Prostate gland (tissue), 2 donors: ENCODE measurements at regions not wholly inside any gene's neighbourhood (a gene's known extent, or its start where the extent isn't known, plus 50 kb on each side); places are given as distances from the start of the nearest gene placed in this dataset.

ENCODE experiments used
- CTCF ChIP-seq, 4 experiments: fragments of 200-600 bp in 2 of 4; fragments of 450-650 bp in 2 of 4; sonication (generic) in 2 of 4; IDR thresholded peaks; 1 replicate in 3 of 4; 2 replicates in 1 of 4; pipeline ENCODE4 v1.5.1; 2016 to 2019; ENCODE audit warnings: antibody characterized with exemption in 4 of 4, mild to moderate bottlenecking in 2 of 4, moderate library complexity in 2 of 4
- POLR2A ChIP-seq: fragments of 450-650 bp; IDR thresholded peaks from one replicate; pipeline ENCODE4 v1.6.1; 2016; ENCODE audit warnings: antibody characterized with exemption, mild to moderate bottlenecking
- POLR2AphosphoS5 ChIP-seq: sonication (generic); formaldehyde crosslinking; IDR thresholded peaks from one replicate; pipeline ENCODE4 v1.6.1; 2017; ENCODE audit warnings: antibody characterized with exemption

DNA sequence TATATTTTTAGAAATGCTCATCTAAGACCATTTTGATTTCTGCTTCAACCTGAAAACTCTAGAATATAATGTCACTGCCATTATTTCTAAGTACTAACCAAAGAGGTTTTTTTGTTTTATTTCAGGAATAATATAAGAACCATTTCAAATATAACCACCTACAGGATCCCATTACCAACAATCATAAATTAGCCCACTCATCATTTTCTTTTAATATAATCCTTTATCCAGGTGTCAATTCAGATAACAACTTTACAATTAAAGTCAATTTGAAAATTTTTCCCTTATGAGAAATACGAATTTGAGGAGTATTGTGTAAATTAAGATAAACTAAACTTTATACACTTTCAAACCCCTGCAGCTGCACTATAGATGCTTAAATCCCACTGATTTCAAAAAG is 1043.0 kb upstream of the CNTN5 start:
- TF ChIP-seq POLR2AphosphoS5 = no peak
- TF ChIP-seq POLR2A = no peak
- TF ChIP-seq CTCF (IDR thresholded peaks at IDR 0.05) = no peak
